HEK293 (cell line): ENCODE measurements at regions not wholly inside any gene's neighbourhood (a gene's known extent, or its start where the extent isn't known, plus 50 kb on each side); places are given as distances from the start of the nearest gene placed in this dataset.

ENCODE experiments used
- CTCF ChIA-PET: fragments of 350-600 bp; formaldehyde crosslinking; extraction: SDS; loops from one replicate; lab custom pipeline; 2021; ENCODE audit warnings: antibody characterized with exemption; lab: Yijun Ruan, JAX
- POLR2A ChIA-PET: fragments of 300-600 bp; formaldehyde crosslinking; extraction: SDS; loops from one replicate; lab custom pipeline; 2020; ENCODE audit warnings: antibody characterized with exemption, inconsistent platforms; lab: Yijun Ruan, JAX
- H3K27ac ChIP-seq: fragments of 200-500 bp; sonication (Bioruptor generic); 2 replicates; pipeline ENCODE4 v1.5.1; 2014; ENCODE audit warnings: low read depth, low read length, control low read depth, inconsistent platforms; ENCODE audit errors: extremely low read depth
- H3K36me3 ChIP-seq, 2 experiments: fragments of 200-500 bp in 1 of 2; sonication (Bioruptor generic) in 1 of 2; 1 replicate in 1 of 2; 2 replicates in 1 of 2; pipeline ENCODE4 v1.5.1; 2014 to 2017; ENCODE audit warnings: inconsistent platforms in 2 of 2, low read length in 2 of 2; ENCODE audit not compliant: control insufficient read depth in 2 of 2, insufficient read depth in 1 of 2
- H3K4me1 ChIP-seq: fragments of 200-500 bp; sonication (Bioruptor generic); 2 replicates; pipeline ENCODE4 v1.5.1; 2014; ENCODE audit warnings: mild to moderate bottlenecking, low read length, inconsistent platforms; ENCODE audit not compliant: control insufficient read depth, insufficient read depth
- H3K4me3 ChIP-seq: 2 replicates; pipeline ENCODE4 v1.5.1; 2011; ENCODE audit warnings: low read depth, mild to moderate bottlenecking, control low read depth, low read length, moderate library complexity
- H3K9me3 ChIP-seq: fragments of 200-500 bp; sonication (Bioruptor generic); 2 replicates; pipeline ENCODE4 v1.5.1; 2014; ENCODE audit warnings: low read depth, low read length, inconsistent platforms; ENCODE audit not compliant: control insufficient read depth, insufficient read depth
- HOXA7 ChIP-seq: sonication (generic); formaldehyde crosslinking; IDR thresholded peaks from 2 replicates; pipeline ENCODE4 v1.8.1; 2022; ENCODE audit warnings: missing genetic modification reagents, borderline replicate concordance
- OSR2 ChIP-seq: fragments of 450-650 bp; formaldehyde crosslinking; IDR thresholded peaks from 2 replicates; pipeline ENCODE4 v1.5.1; 2016; ENCODE audit warnings: missing biosample characterization, missing genetic modification characterization
- SETDB1 ChIP-seq: IDR thresholded peaks from one replicate; pipeline ENCODE4 v1.6.1; 2017; ENCODE audit warnings: mild to moderate bottlenecking, low read length, moderate library complexity, mixed read lengths; ENCODE audit not compliant: insufficient read length
- SP7 ChIP-seq: fragments of 450-650 bp; formaldehyde crosslinking; IDR thresholded peaks from 2 replicates; pipeline ENCODE4 v1.5.1; 2016; ENCODE audit warnings: missing biosample characterization, missing genetic modification characterization
- ZBTB1 ChIP-seq: fragments of 450-650 bp; formaldehyde crosslinking; IDR thresholded peaks from 2 replicates; pipeline ENCODE4 v1.5.1; 2016; ENCODE audit warnings: missing biosample characterization, missing genetic modification characterization
- ZBTB17 ChIP-seq: fragments of 450-650 bp; formaldehyde crosslinking; IDR thresholded peaks from 2 replicates; pipeline ENCODE4 v1.5.1; 2016; ENCODE audit warnings: missing biosample characterization, missing genetic modification characterization
- ZBTB44 ChIP-seq: fragments of 450-650 bp; IDR thresholded peaks from 2 replicates; pipeline ENCODE4 v1.5.1; 2018; ENCODE audit warnings: missing biosample characterization, mild to moderate bottlenecking, missing genetic modification characterization
- ZEB2 ChIP-seq: fragments of 450-650 bp; formaldehyde crosslinking; IDR thresholded peaks from 2 replicates; pipeline ENCODE4 v1.5.1; 2016; ENCODE audit warnings: missing biosample characterization, missing genetic modification characterization
- ZNF146 ChIP-seq: fragments of 450-650 bp; formaldehyde crosslinking; IDR thresholded peaks from 2 replicates; pipeline ENCODE4 v1.5.1; 2016; ENCODE audit warnings: missing biosample characterization, missing genetic modification characterization
- ZNF423 ChIP-seq: fragments of 450-650 bp; formaldehyde crosslinking; IDR thresholded peaks from 2 replicates; pipeline ENCODE4 v1.5.1; 2016; ENCODE audit warnings: missing biosample characterization, missing genetic modification characterization
- ZNF473 ChIP-seq: fragments of 450-650 bp; formaldehyde crosslinking; IDR thresholded peaks from 2 replicates; pipeline ENCODE4 v1.5.1; 2017; ENCODE audit warnings: missing biosample characterization, missing genetic modification characterization
- ZNF48 ChIP-seq: fragments of 450-650 bp; formaldehyde crosslinking; IDR thresholded peaks from 2 replicates; pipeline ENCODE4 v1.5.1; 2016; ENCODE audit warnings: missing biosample characterization, missing genetic modification characterization
- ZNF549 ChIP-seq: fragments of 450-650 bp; IDR thresholded peaks from 2 replicates; pipeline ENCODE4 v1.5.1; 2018; ENCODE audit warnings: missing biosample characterization, missing genetic modification characterization, mild to moderate bottlenecking, inconsistent platforms, moderate library complexity
- ZNF585B ChIP-seq: fragments of 450-650 bp; formaldehyde crosslinking; IDR thresholded peaks from 2 replicates; pipeline ENCODE4 v1.5.1; 2016; ENCODE audit warnings: missing biosample characterization, missing genetic modification characterization
- ZNF692 ChIP-seq: fragments of 450-650 bp; formaldehyde crosslinking; IDR thresholded peaks from 2 replicates; pipeline ENCODE4 v1.5.1; 2016; ENCODE audit warnings: missing biosample characterization, missing genetic modification characterization
- ZNF76 ChIP-seq: fragments of 450-650 bp; formaldehyde crosslinking; IDR thresholded peaks from 2 replicates; pipeline ENCODE4; 2016; ENCODE audit warnings: low read depth, missing biosample characterization, missing genetic modification characterization, borderline replicate concordance
- ZNF792 ChIP-seq: fragments of 450-650 bp; formaldehyde crosslinking; IDR thresholded peaks from 2 replicates; pipeline ENCODE4 v1.5.1; 2016; ENCODE audit warnings: missing biosample characterization, missing genetic modification characterization
- ZNF837 ChIP-seq: fragments of 450-650 bp; formaldehyde crosslinking; IDR thresholded peaks from 2 replicates; pipeline ENCODE4 v1.5.1; 2016; ENCODE audit warnings: missing biosample characterization, missing genetic modification characterization
- ZXDB ChIP-seq: fragments of 450-650 bp; formaldehyde crosslinking; IDR thresholded peaks from 2 replicates; pipeline ENCODE4 v1.5.1; 2016; ENCODE audit warnings: missing biosample characterization, missing genetic modification characterization
- TF ChIP-seq, protein P1 (sequence below): fragments of 450-650 bp; formaldehyde crosslinking; IDR thresholded peaks from 2 replicates; pipeline ENCODE4 v1.5.1; 2016; ENCODE audit warnings: missing biosample characterization, missing genetic modification characterization
- TF ChIP-seq, protein P2 (sequence below): fragments of 450-650 bp; formaldehyde crosslinking; IDR thresholded peaks from 2 replicates; pipeline ENCODE4 v1.5.1; 2016; ENCODE audit warnings: missing biosample characterization, missing genetic modification characterization
- TF ChIP-seq, protein P3 (sequence below): fragments of 450-650 bp; formaldehyde crosslinking; IDR thresholded peaks from 2 replicates; pipeline ENCODE4 v1.5.1; 2016; ENCODE audit warnings: missing biosample characterization, missing genetic modification characterization, borderline replicate concordance
- TF ChIP-seq, protein P4 (sequence below): fragments of 450-650 bp; formaldehyde crosslinking; IDR thresholded peaks from 2 replicates; pipeline ENCODE4 v1.5.1; 2016; ENCODE audit warnings: missing biosample characterization, missing genetic modification characterization
- TF ChIP-seq, protein P5 (sequence below): fragments of 450-650 bp; formaldehyde crosslinking; IDR thresholded peaks from 2 replicates; pipeline ENCODE4 v1.5.1; 2016; ENCODE audit warnings: missing biosample characterization, missing genetic modification characterization

GRCh38 chr3:101128001-101128400 is 134.8 kb upstream of the ABI3BP start (continued):
- TF ChIP-seq, protein P1, sequence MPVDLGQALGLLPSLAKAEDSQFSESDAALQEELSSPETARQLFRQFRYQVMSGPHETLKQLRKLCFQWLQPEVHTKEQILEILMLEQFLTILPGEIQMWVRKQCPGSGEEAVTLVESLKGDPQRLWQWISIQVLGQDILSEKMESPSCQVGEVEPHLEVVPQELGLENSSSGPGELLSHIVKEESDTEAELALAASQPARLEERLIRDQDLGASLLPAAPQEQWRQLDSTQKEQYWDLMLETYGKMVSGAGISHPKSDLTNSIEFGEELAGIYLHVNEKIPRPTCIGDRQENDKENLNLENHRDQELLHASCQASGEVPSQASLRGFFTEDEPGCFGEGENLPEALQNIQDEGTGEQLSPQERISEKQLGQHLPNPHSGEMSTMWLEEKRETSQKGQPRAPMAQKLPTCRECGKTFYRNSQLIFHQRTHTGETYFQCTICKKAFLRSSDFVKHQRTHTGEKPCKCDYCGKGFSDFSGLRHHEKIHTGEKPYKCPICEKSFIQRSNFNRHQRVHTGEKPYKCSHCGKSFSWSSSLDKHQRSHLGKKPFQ = no peak
- TF ChIP-seq OSR2 (no peak), ZNF692 (tag by site-specific recombination) (no peak)

- H3K36me3 ChIP-seq = no peaks in the 10 kb centered on the region
- no peaks in the 10 kb centered on the region for H3K9me3 ChIP-seq
- no peak overlapping the region for H3K4me3 ChIP-seq
- no peaks in the 10 kb centered on the region for H3K4me1 ChIP-seq
- POLR2A ChIA-PET = no interaction called here
- TF ChIP-seq ZNF146 (tag by site-specific recombination) (no peak), ZBTB1 (tag by site-specific recombination) (no peak), ZNF76 (no peak), ZNF423 (no peak), ZBTB44 (tag by site-specific recombination) (no peak), ZNF585B (tag by site-specific recombination) (no peak), ZBTB17 (no peak), ZXDB (tag by site-specific recombination) (no peak), ZNF837 (tag by site-specific recombination) (no peak)
- TF ChIP-seq, protein P2, sequence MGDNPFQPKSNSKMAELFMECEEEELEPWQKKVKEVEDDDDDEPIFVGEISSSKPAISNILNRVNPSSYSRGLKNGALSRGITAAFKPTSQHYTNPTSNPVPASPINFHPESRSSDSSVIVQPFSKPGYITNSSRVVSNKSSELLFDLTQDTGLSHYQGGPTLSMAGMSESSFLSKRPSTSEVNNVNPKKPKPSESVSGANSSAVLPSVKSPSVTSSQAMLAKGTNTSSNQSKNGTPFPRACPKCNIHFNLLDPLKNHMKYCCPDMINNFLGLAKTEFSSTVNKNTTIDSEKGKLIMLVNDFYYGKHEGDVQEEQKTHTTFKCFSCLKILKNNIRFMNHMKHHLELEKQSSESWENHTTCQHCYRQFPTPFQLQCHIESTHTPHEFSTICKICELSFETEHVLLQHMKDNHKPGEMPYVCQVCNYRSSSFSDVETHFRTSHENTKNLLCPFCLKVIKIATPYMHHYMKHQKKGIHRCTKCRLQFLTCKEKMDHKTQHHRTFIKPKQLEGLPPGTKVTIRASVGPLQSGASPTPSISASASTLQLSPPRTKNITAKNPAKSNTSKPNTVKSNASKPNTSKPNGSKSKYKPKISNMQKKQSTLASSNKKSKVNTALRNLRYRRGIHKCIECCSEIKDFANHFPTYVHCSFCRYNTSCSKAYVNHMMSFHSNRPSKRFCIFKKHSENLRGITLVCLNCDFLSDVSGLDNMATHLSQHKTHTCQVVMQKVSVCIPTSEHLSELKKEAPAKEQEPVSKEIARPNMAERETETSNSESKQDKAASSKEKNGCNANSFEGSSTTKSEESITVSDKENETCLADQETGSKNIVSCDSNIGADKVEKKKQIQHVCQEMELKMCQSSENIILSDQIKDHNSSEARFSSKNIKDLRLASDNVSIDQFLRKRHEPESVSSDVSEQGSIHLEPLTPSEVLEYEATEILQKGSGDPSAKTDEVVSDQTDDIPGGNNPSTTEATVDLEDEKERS (tag by site-specific recombination) = no peak
- TF ChIP-seq, all 188 proteins: peak for 0
- CTCF ChIA-PET = interaction anchor here (0.5 kb wide), 1 partner anchor 17 kb away, joined by 7 read pairs; no protein-coding TSS in a partner anchor
- no peak overlapping the region for H3K27ac ChIP-seq
Measured at GRCh38 chr3:101124125-101124524, 130.9 kb upstream of the ABI3BP start.

DNA sequence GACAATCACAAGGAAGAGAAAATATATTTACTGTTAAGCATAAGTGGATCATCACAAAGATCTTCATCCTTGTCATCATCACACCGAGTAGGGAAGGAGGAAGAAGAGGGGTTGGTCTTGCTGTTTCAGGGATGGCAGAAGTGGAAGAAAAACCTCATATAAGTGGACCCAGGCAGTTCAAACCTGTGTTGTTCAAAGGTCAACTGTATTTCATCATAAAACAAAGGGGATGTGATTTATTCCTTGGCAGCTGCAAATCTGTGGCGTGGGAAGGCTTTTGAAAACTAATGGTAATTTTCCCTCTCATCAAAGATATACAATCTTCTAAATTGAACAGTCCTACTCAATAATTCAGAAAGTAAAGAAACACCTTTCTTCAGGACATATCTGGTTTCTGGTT is 129.9 kb upstream of the ABI3BP start:
- Histone ChIP-seq H3K27ac (no peak overlapping the region), H3K4me3 (no peak overlapping the region), H3K36me3 (no peaks in the 10 kb centered on the region), H3K9me3 (no peaks in the 10 kb centered on the region), H3K4me1 (no peaks in the 10 kb centered on the region)
- ChIA-PET POLR2A (no interaction called here), CTCF (no interaction called here)
- TF ChIP-seq ZEB2 (tag by site-specific recombination) = no peak
- TF ChIP-seq ZNF549 (tag by site-specific recombination) = no peak
- TF ChIP-seq, protein P3, sequence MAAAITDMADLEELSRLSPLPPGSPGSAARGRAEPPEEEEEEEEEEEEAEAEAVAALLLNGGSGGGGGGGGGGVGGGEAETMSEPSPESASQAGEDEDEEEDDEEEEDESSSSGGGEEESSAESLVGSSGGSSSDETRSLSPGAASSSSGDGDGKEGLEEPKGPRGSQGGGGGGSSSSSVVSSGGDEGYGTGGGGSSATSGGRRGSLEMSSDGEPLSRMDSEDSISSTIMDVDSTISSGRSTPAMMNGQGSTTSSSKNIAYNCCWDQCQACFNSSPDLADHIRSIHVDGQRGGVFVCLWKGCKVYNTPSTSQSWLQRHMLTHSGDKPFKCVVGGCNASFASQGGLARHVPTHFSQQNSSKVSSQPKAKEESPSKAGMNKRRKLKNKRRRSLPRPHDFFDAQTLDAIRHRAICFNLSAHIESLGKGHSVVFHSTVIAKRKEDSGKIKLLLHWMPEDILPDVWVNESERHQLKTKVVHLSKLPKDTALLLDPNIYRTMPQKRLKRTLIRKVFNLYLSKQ (tag by site-specific recombination) = no peak
- TF ChIP-seq, protein P4, sequence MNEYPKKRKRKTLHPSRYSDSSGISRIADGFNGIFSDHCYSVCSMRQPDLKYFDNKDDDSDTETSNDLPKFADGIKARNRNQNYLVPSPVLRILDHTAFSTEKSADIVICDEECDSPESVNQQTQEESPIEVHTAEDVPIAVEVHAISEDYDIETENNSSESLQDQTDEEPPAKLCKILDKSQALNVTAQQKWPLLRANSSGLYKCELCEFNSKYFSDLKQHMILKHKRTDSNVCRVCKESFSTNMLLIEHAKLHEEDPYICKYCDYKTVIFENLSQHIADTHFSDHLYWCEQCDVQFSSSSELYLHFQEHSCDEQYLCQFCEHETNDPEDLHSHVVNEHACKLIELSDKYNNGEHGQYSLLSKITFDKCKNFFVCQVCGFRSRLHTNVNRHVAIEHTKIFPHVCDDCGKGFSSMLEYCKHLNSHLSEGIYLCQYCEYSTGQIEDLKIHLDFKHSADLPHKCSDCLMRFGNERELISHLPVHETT (tag by site-specific recombination) = no peak
- TF ChIP-seq, protein P5, sequence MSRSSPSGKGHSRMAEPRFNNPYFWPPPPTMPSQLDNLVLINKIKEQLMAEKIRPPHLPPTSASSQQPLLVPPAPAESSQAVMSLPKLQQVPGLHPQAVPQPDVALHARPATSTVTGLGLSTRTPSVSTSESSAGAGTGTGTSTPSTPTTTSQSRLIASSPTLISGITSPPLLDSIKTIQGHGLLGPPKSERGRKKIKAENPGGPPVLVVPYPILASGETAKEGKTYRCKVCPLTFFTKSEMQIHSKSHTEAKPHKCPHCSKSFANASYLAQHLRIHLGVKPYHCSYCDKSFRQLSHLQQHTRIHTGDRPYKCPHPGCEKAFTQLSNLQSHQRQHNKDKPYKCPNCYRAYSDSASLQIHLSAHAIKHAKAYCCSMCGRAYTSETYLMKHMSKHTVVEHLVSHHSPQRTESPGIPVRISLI (tag by site-specific recombination) = no peak
- no peak for TF ChIP-seq HOXA7 (CRISPR knock-in tag)
- TF ChIP-seq SETDB1 = no peak
- no peak for TF ChIP-seq ZNF792
- TF ChIP-seq ZNF48 = no peak
- TF ChIP-seq ZNF473 (tag by site-specific recombination) = no peak
- TF ChIP-seq SP7 (tag by site-specific recombination) = no peak
